Stomach (tissue), 4 donors: ENCODE measurements at regions not wholly inside any gene's neighbourhood (a gene's known extent, or its start where the extent isn't known, plus 50 kb on each side); places are given as distances from the start of the nearest gene placed in this dataset.
"Not testable (repeated sequence)": the region's sequence is repeated elsewhere in the genome, so short reads cannot be mapped to it uniquely, and the experiment has no call there.

Experiments used
- EP300 ChIP-seq: sonication (generic); formaldehyde crosslinking; IDR thresholded peaks from one replicate; pipeline ENCODE4 v1.6.1; 2017; ENCODE audit warnings: antibody characterized with exemption
- POLR2A ChIP-seq, 4 donors: fragments of 450-650 bp; IDR thresholded peaks; one replicate each; pipeline ENCODE4 v1.6.1; 2016; ENCODE audit warnings: antibody characterized with exemption in 4 of 4, control low read depth in 2 of 4, mild to moderate bottlenecking in 1 of 4, moderate library complexity in 1 of 4
- POLR2AphosphoS5 ChIP-seq, 3 donors: sonication (generic); formaldehyde crosslinking; IDR thresholded peaks; one replicate each; pipeline ENCODE4 v1.6.1; 2016; ENCODE audit warnings: antibody characterized with exemption in 3 of 3
- TF ChIP-seq, protein P1 (sequence below), 7 experiments: fragments of 450-650 bp in 4 of 7; fragments of 200-600 bp in 3 of 7; sonication (generic) in 3 of 7; IDR thresholded peaks; one replicate each; pipeline ENCODE4 v1.5.1; 2016 to 2019; ENCODE audit warnings: antibody characterized with exemption in 7 of 7, control low read depth in 2 of 7, mild to moderate bottlenecking in 1 of 7

DNA sequence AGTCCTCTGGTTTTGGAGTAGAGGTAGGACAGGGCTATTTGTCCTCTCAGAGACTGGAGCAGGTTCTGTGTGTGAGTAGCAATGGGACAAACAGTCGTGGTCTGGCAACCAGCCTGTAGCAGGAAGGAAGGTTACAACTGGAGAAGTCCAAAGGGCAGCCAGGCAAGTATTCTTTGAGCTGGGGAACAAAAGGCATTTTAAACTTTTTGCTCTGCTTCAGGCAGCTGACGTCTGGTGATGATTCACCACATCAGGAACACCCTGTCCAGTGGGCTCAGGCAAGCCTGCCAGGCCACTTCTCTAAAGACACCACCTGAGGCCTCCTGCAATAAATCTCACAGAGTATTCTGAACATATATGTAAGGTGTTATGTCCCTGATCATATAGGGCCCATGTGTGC lies 81.0 kb downstream of the PPIAL4C start:
- TF ChIP-seq, protein P1, sequence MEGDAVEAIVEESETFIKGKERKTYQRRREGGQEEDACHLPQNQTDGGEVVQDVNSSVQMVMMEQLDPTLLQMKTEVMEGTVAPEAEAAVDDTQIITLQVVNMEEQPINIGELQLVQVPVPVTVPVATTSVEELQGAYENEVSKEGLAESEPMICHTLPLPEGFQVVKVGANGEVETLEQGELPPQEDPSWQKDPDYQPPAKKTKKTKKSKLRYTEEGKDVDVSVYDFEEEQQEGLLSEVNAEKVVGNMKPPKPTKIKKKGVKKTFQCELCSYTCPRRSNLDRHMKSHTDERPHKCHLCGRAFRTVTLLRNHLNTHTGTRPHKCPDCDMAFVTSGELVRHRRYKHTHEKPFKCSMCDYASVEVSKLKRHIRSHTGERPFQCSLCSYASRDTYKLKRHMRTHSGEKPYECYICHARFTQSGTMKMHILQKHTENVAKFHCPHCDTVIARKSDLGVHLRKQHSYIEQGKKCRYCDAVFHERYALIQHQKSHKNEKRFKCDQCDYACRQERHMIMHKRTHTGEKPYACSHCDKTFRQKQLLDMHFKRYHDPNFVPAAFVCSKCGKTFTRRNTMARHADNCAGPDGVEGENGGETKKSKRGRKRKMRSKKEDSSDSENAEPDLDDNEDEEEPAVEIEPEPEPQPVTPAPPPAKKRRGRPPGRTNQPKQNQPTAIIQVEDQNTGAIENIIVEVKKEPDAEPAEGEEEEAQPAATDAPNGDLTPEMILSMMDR (IDR thresholded peaks at IDR 0.05), result not testable (repeated sequence)
- not testable (repeated sequence) for TF ChIP-seq EP300; POLR2AphosphoS5 (IDR thresholded peaks at IDR 0.05); POLR2A (IDR thresholded peaks at IDR 0.05)
